ENCODE measurements at regions not wholly inside any gene's neighbourhood (a gene's known extent, or its start where the extent isn't known, plus 50 kb on each side); places are given as distances from the start of the nearest gene placed in this dataset.

- Histone ChIP-seq H3K9me3 (ENCODE audit: control insufficient read depth, insufficient read depth, low read depth, low read length) (no peaks in the 10 kb centered on the region), H3K4me3 (replicated peaks in 1 of 4; ENCODE audit: control extremely low read depth in 1 of 4, insufficient read depth in 1 of 4, low read depth in 3 of 4, low read length in 4 of 4) (no peak overlapping the region), H3K27ac (ENCODE audit: insufficient read depth, low read length) (no peak overlapping the region), H2AFZ (ENCODE audit: low read length) (no peak overlapping the region), H3K9ac (ENCODE audit: insufficient read depth, low read length) (no peak overlapping the region), H4K20me1 (ENCODE audit: control insufficient read depth, extremely low read depth, insufficient read depth, low read length) (no peaks in the 10 kb centered on the region), H3K79me2 (ENCODE audit: control insufficient read depth, insufficient read depth, low read length) (no peaks in the 10 kb centered on the region), H3K4me1 (ENCODE audit: control insufficient read depth, extremely low read depth, insufficient read depth, low read length) (no peaks in the 10 kb centered on the region), H3K27me3 (ENCODE audit: control insufficient read depth, insufficient read depth, low read length) (no peaks in the 10 kb centered on the region), H3K4me2 (ENCODE audit: extremely low read depth, insufficient read depth, low read length) (no peak overlapping the region), H3K36me3 (ENCODE audit: control insufficient read depth, insufficient read depth, low read length) (no peaks in the 10 kb centered on the region)
- DNase-seq (ENCODE audit: low read depth in 2 of 2), result no peak
- TF ChIP-seq EZH2 (IDR thresholded peaks at IDR 0.05; ENCODE audit: low read length, missing control alignments) (no peak), CTCF (conservative IDR thresholded peaks at IDR 0.05 in 1 of 2, IDR thresholded peaks at IDR 0.05 in 1 of 2; ENCODE audit: low read depth in 1 of 2, low read length in 2 of 2) (no peak)
Observed at GRCh38 chr3:124518350-124518749, 211.9 kb upstream of the UMPS start.

- Histone ChIP-seq H3K27me3 (ENCODE audit: control insufficient read depth, insufficient read depth, low read length) (no peaks in the 10 kb centered on the region), H3K9ac (ENCODE audit: insufficient read depth, low read length) (no peak overlapping the region), H3K36me3 (ENCODE audit: control insufficient read depth, insufficient read depth, low read length) (no peaks in the 10 kb centered on the region), H3K9me3 (ENCODE audit: control insufficient read depth, insufficient read depth, low read depth, low read length) (no peaks in the 10 kb centered on the region), H3K4me3 (replicated peaks in 1 of 4; ENCODE audit: control extremely low read depth in 1 of 4, insufficient read depth in 1 of 4, low read depth in 3 of 4, low read length in 4 of 4) (no peak overlapping the region), H4K20me1 (ENCODE audit: control insufficient read depth, extremely low read depth, insufficient read depth, low read length) (no peaks in the 10 kb centered on the region), H3K27ac (ENCODE audit: insufficient read depth, low read length) (no peak overlapping the region), H3K4me2 (ENCODE audit: extremely low read depth, insufficient read depth, low read length) (no peak overlapping the region), H3K4me1 (ENCODE audit: control insufficient read depth, extremely low read depth, insufficient read depth, low read length) (no peaks in the 10 kb centered on the region), H2AFZ (ENCODE audit: low read length) (no peak overlapping the region), H3K79me2 (ENCODE audit: control insufficient read depth, insufficient read depth, low read length) (no peaks in the 10 kb centered on the region)
- no peak for DNase-seq (ENCODE audit: low read depth in 2 of 2)
- TF ChIP-seq CTCF (conservative IDR thresholded peaks at IDR 0.05 in 1 of 2, IDR thresholded peaks at IDR 0.05 in 1 of 2; ENCODE audit: low read depth in 1 of 2, low read length in 2 of 2) (no peak), EZH2 (IDR thresholded peaks at IDR 0.05; ENCODE audit: low read length, missing control alignments) (no peak)
Observed at GRCh38 chr3:124519591-124520194, 210.6 kb upstream of the UMPS start.

GRCh38 chr3:124520970-124521369 lies 209.3 kb upstream of the UMPS start:
- H3K36me3 ChIP-seq (ENCODE audit: control insufficient read depth, insufficient read depth, low read length), result no peaks in the 10 kb centered on the region
- TF ChIP-seq EZH2 (IDR thresholded peaks at IDR 0.05; ENCODE audit: low read length, missing control alignments) (no peak), CTCF (conservative IDR thresholded peaks at IDR 0.05 in 1 of 2, IDR thresholded peaks at IDR 0.05 in 1 of 2; ENCODE audit: low read depth in 1 of 2, low read length in 2 of 2) (no peak)
- no peak overlapping the region for H3K4me3 ChIP-seq (replicated peaks in 1 of 4; ENCODE audit: control extremely low read depth in 1 of 4, insufficient read depth in 1 of 4, low read depth in 3 of 4, low read length in 4 of 4)
- peak in 1 of 2 donors; percentile 11 for DNase-seq (ENCODE audit: low read depth in 2 of 2)
- H3K9me3 ChIP-seq (ENCODE audit: control insufficient read depth, insufficient read depth, low read depth, low read length), result no peaks in the 10 kb centered on the region
- H3K79me2 ChIP-seq (ENCODE audit: control insufficient read depth, insufficient read depth, low read length), result no peaks in the 10 kb centered on the region
- H4K20me1 ChIP-seq (ENCODE audit: control insufficient read depth, extremely low read depth, insufficient read depth, low read length), result no peaks in the 10 kb centered on the region
- H3K9ac ChIP-seq (ENCODE audit: insufficient read depth, low read length), result no peak overlapping the region
- H3K27me3 ChIP-seq (ENCODE audit: control insufficient read depth, insufficient read depth, low read length), result no peaks in the 10 kb centered on the region
- H2AFZ ChIP-seq (ENCODE audit: low read length), result no peak overlapping the region
- H3K4me2 ChIP-seq (ENCODE audit: extremely low read depth, insufficient read depth, low read length), result no peak overlapping the region
- H3K4me1 ChIP-seq (ENCODE audit: control insufficient read depth, extremely low read depth, insufficient read depth, low read length), result no peaks in the 10 kb centered on the region
- no peak overlapping the region for H3K27ac ChIP-seq (ENCODE audit: insufficient read depth, low read length)

Data from fibroblast of lung (primary cell).